GM18511 (cell line): ENCODE measurements at regions not wholly inside any gene's neighbourhood (a gene's known extent, or its start where the extent isn't known, plus 50 kb on each side); places are given as distances from the start of the nearest gene placed in this dataset.

ENCODE experiments used
- ATAC-seq: cut with Tn5 transposase; IDR thresholded peaks from one replicate; pipeline ENCODE4 v1.9.1; 2021; ENCODE audit warnings: mild to moderate bottlenecking, moderate library complexity; ENCODE audit not compliant: unreplicated experiment

DNA sequence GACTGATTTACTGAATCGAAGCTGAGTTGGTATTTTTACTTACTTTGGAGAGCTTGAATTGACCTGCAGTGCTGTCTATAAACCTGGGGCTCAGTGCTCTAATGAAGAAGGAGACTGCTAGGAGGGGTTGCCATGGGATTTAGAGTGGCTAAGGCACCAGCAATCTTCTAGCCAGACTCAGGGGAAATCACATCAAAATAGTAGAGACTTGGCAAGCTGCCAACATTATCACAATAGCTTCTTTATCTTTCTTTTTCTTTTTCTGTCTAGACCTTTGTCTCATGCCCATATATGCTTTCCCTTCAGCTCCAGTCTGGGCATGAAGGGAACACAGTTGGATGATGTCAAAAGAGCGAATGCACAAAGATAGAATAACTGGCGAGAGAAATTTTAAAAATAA is 301.1 kb upstream of the DPYD start:
- ATAC-seq: no peak

DNA sequence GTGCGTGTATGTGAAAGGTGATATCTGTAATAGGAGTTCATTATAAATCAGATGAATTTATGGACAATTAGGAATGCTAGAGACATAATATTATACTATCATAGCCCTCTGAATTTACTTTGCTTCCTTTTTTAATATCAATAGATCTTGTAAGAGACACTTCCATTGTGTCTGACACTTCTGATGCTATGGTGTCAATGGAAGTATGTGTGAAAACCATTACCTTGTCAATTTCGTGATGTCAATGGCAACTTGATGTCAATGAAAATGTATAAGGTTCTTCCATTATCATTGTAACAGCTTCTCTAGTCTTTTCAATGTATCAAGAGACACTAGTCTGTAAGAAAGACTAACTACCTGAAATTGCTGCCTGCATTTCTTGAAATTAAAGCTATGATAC is 296.8 kb upstream of the DPYD start:
- ATAC-seq: no peak

DNA sequence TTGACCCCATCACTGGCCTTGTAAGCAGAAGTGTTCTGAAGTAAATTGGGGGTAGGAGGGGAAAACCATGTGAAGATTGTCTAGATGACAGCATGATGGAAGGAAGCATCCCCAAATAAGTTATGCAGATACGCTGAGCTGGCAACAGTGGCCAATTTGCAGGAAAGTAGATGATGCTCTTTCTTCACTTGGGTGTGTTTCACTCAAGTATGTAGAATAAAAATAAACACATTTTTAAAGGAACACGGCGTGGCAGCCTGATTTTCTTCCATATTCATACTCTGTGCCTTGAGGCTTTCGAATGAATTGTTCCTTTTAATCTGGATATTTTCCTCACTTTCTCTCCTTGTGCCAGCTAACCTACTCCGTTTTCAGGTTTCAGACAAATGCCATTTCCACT is 295.5 kb upstream of the DPYD start:
- ATAC-seq: no peak

DNA sequence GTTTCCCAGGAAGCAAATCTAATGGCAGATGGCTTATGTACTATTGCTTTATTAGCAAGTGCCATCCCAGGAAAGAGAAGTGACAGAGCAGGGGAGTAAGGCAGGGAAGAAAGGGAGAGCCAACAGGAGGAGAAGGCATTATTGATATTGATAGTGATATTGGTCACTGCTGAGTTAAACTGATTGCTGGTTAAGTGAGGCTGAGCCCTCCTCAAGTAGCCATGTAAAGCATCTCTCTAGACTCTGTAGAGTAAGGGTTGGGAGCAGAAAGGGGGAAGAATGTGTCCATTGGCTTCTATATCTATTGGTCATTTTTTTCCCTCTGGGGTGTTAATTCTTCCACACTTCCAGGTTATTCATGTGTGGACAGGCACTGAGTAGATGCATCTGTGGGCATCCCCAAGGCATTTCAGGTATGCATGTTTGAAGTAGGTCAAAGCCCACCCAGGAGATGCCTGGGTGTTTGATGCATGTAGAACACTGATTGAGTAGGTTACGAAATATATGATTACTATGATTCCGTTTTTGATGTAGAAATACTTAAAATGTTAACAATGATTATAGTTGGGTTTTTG is 290.5 kb upstream of the DPYD start:
- ATAC-seq: no peak

DNA sequence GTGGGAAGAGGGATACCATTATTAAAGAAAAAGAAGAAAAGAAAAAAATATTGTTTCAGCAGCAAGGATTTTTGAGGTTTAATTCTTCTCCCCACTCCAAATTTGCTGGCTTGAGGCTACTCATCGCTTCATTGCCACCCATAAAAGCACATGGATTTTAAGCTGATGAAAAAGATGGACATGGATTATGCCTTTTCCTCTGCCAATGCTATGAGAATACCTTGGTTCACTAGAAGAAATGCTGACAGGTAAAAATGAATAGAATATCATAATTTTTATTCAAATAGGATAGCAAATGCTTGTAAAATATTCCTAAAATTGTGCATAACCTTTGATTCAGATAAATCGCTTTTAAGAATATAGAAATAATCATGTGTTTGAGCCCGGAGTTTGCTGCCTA is 289.7 kb upstream of the DPYD start:
- ATAC-seq: no peak

DNA sequence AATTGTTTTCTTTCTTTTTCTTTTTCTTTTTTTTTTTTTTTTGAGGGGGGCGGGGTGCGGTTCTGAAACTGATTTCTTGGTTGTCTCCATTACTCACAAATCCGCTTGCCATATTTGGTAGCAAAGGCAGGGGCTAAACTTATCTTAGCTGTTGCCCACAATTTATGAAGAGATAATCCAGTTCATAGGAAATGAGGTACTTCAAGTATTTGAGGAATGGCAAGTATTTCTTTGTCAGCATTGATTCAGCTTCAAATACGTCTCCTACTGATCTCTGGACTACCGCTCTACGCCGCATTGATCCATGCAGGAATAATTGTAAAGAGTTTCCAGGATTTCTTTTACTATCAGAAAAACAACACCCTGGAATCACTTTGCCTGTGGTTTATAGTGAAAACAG is 289.2 kb upstream of the DPYD start:
- no peak for ATAC-seq

DNA sequence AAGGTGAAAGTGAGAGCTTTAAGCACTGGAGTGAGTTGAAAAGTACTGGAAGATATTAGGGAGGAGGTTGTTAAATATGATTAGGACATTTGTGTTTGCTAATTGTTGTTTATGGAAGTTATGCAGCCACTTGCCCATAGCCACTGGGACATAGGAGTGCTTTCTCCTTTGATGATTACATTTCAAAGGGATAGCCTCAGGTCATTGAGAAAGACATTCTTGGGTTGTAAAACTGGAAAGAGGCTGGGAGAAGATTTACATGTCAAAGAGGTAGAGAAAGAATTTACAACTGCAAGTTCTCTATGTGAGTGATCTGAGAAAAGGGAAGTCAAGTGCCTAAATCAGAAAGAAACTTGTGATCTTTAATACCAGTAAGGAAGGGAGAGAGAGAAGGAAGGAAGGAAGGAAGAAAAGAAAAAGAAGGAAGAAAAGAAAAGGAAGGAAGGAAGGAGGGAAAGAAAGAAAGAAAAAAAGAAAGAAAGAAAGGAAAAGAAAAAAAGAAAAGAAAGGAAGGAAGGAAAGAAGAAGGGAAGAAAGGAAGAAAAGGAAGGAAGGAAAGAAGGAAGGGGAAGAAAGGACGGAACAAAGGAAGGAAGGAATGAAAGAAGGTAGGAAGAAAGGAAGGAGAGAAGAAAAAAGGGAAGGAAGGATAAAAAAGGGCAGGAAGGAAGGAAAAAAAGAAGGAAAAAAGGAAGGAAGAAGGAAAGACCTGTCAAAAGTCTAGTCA is 284.6 kb upstream of the DPYD start:
- ATAC-seq: no peak

DNA sequence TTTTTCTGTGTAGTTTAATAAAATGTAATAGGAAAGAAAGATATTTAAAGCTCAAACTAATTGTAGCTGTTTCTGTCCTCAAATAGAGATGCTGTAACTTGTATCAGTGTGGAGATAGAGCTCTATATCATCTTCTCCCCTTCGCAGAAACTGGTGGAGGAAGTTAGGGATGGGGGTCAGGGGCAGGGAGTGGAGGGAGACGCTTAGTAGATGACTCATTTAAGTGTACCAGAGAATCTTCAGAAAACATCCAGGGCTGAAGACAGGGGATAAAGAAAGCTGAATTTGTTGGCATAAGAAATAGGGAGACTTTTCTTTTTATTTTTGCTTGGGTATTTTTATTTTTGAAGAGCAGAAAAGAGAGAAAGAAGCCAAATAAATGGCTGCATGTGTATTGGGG is 282.6 kb upstream of the DPYD start:
- ATAC-seq: no peak

DNA sequence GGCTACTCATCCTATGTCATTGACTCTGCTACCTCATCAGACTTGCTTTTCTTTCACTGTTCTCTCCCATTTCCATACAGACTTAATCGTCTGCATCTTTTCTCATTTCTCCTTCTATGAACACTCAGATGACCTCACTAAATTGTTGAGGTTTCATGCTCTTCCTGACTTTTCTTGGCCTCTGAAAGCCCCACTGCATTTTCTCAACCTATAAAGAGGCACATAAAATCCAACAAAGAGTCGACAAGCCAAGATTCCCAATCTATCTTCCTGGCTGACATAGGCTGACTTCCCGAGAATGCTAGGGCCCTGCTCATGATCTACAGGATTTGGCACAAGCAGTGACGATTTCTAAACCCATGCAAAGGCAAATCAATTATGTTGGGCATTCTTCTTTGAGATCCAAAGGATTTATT is 280.8 kb upstream of the DPYD start:
- ATAC-seq: no peak

DNA sequence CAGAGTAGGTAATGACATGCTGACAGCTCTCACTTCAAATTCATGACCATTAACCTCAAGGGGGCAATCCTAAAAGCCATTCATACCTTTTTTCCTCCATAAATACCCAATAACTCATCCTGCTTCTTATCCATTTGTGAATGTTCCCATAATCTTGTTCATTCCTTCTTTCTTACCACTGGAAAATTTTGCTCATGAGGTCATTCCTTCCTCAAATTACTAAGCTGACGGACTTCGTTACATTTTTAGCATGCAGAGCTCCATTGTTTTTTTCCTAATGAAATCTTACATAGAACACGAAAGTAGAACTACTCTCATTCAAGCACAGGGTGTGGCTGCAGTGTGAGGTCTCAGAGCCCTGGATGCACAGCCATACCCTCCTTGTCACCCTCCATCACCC is 276.5 kb upstream of the DPYD start:
- no peak for ATAC-seq

DNA sequence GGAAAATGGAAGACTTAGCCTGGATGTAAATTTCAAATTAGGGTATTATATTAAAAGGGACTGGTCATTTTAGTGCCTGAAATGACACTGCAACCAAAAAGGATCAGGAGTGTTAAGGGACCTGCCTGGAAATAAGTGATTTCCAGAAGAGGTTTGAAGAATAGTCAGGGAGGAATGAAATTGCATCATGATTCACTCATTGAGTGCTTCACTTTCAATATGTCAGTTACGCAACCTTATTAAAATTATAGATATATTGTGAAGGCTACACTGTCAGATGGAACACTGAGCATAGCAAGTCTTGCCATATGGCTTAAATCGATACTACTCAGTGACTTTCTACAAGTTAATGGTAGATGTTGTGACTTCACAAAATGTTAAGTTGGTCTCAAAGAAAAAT is 275.2 kb upstream of the DPYD start:
- ATAC-seq: no peak

DNA sequence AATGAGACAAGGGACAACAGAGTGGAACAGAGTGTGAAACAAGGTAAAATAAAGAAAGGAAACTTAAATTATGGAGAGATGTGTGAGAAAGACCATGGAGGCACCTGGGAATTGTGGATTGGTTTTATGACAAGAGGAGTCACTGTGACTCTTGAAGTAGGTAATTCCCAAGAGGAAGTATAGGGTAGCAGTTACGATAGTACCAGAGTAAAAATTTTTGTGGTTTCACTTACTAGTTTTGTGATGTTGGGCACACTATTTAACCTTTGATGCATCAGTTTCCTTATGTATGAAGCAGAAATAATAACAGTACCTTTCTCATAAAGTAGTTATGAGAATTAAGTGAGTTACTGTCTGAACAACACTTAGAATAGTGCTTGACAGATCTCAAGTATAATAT is 267.9 kb upstream of the DPYD start:
- no peak for ATAC-seq

DNA sequence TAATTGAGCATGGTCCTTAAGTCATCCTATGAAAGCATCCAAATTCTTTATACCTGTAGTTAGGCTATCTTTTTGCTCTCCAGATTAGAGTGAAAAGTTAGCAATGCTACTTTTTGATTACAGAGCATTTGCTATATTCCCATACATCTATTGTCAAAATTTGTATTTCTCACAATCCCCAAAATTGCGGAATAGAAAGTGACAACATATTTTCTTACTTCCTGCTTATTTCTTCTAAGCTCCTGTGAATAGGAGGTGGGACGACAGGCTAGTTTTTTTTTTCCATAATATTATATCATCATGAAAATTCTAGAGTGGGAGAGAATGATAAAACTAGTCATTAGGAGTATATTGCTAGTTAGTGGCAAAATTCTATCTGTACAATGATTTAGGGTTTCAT is 264.0 kb upstream of the DPYD start:
- ATAC-seq: no peak

DNA sequence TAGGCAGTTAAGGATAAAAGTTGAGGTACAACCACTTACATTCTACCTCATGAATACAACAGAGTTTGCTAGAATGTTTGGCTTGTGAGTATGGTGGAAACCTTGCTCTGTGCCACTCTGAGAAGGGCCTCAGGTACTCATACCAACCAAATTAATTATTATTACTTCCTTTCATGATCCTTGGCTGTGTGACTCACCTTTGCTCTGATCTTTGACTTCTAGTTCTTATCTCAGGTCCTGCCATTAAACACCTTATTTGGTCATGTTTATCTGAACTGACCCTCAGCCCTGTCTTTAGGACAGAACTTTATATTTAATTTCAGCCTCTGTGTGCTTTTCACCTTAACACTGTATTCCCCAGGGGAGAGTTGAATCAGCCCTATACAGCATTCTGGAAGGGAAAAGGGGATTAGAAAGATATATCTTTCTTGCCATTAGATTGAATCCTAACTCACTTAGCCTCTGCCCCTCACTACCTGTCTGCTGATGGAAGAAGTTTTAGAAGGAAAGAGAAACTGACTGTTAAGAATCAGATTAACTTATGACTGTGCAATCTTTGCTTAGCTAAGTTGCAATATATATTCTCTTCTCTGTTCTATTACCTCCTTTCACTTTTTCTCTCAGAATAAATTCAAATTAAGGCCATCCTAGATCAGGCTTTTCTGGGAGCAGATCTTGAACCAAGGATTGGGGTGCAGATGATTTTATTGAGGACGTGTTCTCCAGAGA is 260.4 kb upstream of the DPYD start:
- no peak for ATAC-seq

DNA sequence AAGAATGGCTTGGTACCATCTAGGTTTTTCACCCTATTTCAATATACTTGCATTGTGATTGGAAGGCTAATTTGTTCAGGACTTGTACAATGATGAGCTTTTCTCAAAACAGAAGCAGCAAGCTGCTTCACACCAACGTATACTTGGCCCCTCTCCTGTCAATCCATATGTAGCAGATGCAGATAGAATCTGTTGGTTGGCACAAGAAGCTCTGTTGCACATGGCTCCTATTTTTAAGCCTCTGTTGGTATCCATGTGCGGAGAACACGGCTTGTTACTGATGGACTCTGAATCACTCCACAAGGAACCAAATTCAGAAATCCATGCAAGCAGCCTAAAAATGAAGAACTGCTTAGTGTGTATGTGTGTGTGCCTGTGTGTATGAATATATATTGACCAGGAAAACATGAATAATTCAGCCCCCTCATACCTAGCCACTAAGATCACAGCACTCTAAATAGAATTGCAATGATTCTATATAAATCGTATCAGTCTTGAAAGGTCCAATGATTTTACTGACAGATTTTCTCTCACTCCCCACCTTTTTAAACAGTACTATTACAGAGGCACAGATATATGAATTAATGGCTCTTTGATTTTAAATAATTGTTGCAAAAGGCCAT is 258.4 kb upstream of the DPYD start:
- ATAC-seq: no peak

DNA sequence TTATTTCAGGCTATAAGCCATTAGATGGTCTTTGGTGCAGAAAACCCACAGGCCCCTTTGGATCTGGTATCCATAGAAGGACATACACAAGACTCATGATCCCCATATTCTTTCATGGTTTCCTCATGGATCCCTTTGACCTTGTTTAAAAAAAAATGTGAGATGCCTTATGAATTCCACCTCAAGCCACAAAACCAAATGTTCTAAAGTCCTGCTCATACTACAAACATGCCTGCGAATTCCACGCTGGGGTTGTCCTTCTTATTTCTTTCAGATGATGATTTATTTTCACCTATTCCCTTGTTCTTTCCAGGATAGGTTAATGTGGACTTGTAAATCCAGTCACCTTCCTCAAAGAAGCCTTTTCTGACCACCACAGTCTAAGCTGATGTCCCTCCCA is 256.9 kb upstream of the DPYD start:
- no peak for ATAC-seq

DNA sequence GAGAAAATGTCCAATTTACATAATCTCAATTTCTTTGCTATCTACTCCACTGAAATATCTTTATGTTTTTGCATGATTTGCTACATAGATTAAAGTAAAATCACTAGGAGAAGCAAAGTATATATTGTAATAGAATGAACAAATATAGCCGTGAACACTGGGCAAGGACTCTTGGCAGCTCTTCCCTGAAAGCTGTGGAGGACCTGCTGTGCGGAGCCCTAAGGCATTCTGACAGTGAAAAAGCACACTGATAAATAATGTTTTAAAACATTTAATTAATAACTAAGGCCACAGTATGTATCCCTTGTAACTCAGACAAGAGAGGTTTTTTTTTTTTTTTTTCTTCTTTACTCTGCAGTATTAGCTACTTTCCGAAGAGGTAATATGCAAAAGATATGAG is 256.1 kb upstream of the DPYD start:
- ATAC-seq: no peak

DNA sequence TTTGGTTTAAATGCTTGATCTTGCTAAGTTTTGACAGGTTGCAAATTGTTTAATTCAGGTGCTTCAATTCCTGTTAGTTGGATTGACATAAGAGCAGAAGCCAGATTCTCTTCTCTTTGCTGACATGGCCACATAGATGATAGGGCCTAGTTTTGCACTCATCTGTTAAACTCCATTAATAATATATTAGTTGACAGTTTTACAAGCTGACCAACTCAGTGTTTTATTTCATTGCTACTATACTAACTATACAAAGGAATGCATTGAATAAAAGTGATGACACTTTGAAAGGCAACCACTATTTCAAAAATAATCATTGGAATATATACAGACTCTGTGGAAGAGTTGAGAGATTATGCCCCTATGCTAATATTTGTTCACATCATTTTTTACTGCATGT is 255.6 kb upstream of the DPYD start:
- ATAC-seq: no peak

DNA sequence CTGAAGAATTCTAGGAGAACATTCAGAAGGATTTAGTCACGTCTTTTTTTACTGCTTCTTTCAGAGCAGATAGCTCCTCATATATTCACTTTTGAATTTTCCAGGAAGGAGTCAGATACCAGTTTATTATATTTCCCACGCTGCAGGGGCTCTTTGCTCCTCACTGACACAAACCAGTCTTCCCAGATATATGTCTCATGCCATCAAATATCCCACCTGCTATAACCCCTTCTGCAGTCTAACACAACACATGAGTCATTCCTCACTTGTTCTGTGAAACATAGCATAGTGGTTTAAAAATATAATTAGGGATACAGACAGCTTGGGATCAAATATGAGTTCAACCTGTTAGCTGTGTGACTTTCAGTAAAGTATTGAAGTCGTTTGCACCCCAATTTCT is 251.7 kb upstream of the DPYD start:
- ATAC-seq: no peak

DNA sequence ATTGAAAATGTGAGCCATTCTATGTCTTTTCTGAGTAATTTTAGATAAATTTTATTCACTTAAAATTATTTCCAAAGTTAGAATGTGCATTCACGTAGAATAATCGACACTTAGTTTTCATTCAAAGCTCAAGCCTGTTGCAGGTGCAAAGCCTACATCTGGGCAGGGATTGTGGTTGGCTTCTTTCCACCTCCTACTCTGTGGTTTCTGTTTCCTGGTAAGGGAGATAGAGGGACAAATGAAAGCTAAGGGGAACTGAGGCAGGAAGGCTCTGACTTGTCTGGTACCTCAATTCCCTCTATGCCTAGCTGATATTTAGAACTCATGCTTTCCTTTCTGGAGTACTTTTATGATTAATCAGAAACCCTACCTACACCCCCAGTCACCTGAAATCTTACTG is 251.2 kb upstream of the DPYD start:
- ATAC-seq: no peak

DNA sequence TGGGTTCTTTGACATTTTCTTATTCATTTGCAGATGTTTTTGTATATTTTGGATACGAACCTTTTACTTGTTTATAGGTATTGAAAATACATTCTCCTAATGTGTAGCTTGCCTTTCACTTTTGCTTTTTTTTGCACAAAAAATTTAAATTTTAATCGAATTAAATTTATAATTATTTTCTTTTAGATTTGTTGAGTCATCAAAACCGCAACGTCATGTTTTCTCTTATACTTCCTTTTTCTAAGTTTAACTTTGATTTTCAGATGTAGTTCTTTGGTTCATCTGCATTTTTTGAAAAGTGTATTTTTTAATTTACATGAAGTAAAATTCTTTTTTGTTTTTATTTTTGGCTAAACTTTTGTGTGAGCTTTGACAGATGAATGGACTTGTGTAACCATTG is 243.7 kb upstream of the DPYD start:
- ATAC-seq: no peak
